Caco-2 (cell line): ENCODE measurements at regions not wholly inside any gene's neighbourhood (a gene's known extent, or its start where the extent isn't known, plus 50 kb on each side); places are given as distances from the start of the nearest gene placed in this dataset.
"Not testable (repeated sequence)": the region's sequence is repeated elsewhere in the genome, so short reads cannot be mapped to it uniquely, and the experiment has no call there.

Experiments
- BruUV-seq: library from RNA; stranded (reverse); fragments of 400-500 nt; replicated peaks from 2 replicates; lab custom pipeline; 2021; lab: Mats Ljungman, UMichigan
- CTCF ChIA-PET: fragments of 300-600 bp; sonication (Branson Sonifier 250); formaldehyde crosslinking; loops from one replicate; lab custom pipeline; 2022; ENCODE audit warnings: antibody characterized with exemption; lab: Charles Lee
- POLR2A ChIA-PET: fragments of 300-600 bp; sonication (Branson Sonifier 250); formaldehyde crosslinking; loops from one replicate; lab custom pipeline; 2022; ENCODE audit warnings: antibody characterized with exemption; lab: Charles Lee
- DNase-seq, 2 experiments: peaks; one replicate each; pipeline versions ENCODE4 v3.0.0 to v3.0.0-alpha.2; 2020 to 2022
- H3K27me3 ChIP-seq: replicated peaks from 2 replicates; pipeline ENCODE4 v1.6.0; 2011; ENCODE audit warnings: low read length; ENCODE audit not compliant: control insufficient read depth, insufficient read depth
- H3K36me3 ChIP-seq: 2 replicates; pipeline ENCODE4 v1.5.1; 2011; ENCODE audit warnings: low read length; ENCODE audit not compliant: control insufficient read depth, insufficient read depth
- H3K4me1 ChIP-seq: fragments of 250-450 bp; sonication (Bioruptor Pico); 2 replicates; pipeline ENCODE4 v1.5.1; 2020; ENCODE audit warnings: mild to moderate bottlenecking
- H3K4me3 ChIP-seq: 2 replicates; pipeline ENCODE4 v1.5.1; 2011; ENCODE audit warnings: low read depth, mild to moderate bottlenecking, control low read depth, low read length
- H3K9me3 ChIP-seq: fragments of 250-450 bp; sonication (Bioruptor Pico); 2 replicates; pipeline ENCODE4 v1.5.1; 2020; ENCODE audit warnings: mild to moderate bottlenecking, moderate library complexity
- H3K27ac Mint-ChIP-seq: one replicate; pipeline ENCODE4 v1.8.0; 2022; ENCODE audit warnings: mixed read lengths; ENCODE audit not compliant: unreplicated experiment
- H3K27me3 Mint-ChIP-seq: one replicate; pipeline ENCODE4 v1.8.0; 2022; ENCODE audit warnings: mixed read lengths; ENCODE audit not compliant: insufficient read depth, unreplicated experiment
- H3K36me3 Mint-ChIP-seq: one replicate; pipeline ENCODE4 v1.8.0; 2022; ENCODE audit warnings: mild to moderate bottlenecking, mixed read lengths; ENCODE audit not compliant: insufficient read depth, unreplicated experiment
- H3K4me1 Mint-ChIP-seq: one replicate; pipeline ENCODE4 v1.8.0; 2022; ENCODE audit warnings: low read depth, mixed read lengths; ENCODE audit not compliant: unreplicated experiment
- H3K4me3 Mint-ChIP-seq: one replicate; pipeline ENCODE4 v1.8.0; 2022; ENCODE audit warnings: mild to moderate bottlenecking, moderate library complexity, mixed read lengths; ENCODE audit not compliant: unreplicated experiment
- H3K9me3 Mint-ChIP-seq: one replicate; pipeline ENCODE4 v1.8.0; 2022; ENCODE audit warnings: mixed read lengths; ENCODE audit not compliant: unreplicated experiment
- intact Hi-C: fragments of 100-400 bp; cut with micrococcal nuclease; formaldehyde crosslinking; loops from one replicate; pipeline ENCODE4 v1.10.0; 2022; ENCODE audit not compliant: unreplicated experiment

- POLR2A ChIA-PET, H3K27ac Mint-ChIP-seq, H3K36me3 Mint-ChIP-seq, H3K4me1 Mint-ChIP-seq, H3K36me3 ChIP-seq, H3K27me3 Mint-ChIP-seq, intact Hi-C loops, H3K4me3 ChIP-seq, H3K9me3 ChIP-seq, BruUV-seq, H3K27me3 ChIP-seq, DNase-seq, H3K4me1 ChIP-seq, H3K9me3 Mint-ChIP-seq, H3K4me3 Mint-ChIP-seq, CTCF ChIA-PET: not testable (repeated sequence)
Measured at GRCh38 chr9:40196165-40196714, 840.8 kb downstream of the SPATA31A1 start.

GRCh38 chr9:40196803-40197202 lies 841.3 kb downstream of the SPATA31A1 start:
- H3K9me3 ChIP-seq, H3K27me3 Mint-ChIP-seq, H3K4me3 ChIP-seq, H3K27ac Mint-ChIP-seq, H3K36me3 ChIP-seq, H3K4me3 Mint-ChIP-seq, H3K4me1 Mint-ChIP-seq, H3K4me1 ChIP-seq, CTCF ChIA-PET, H3K9me3 Mint-ChIP-seq, POLR2A ChIA-PET, intact Hi-C loops, H3K36me3 Mint-ChIP-seq, H3K27me3 ChIP-seq, BruUV-seq, DNase-seq: not testable (repeated sequence)

- intact Hi-C loops, H3K4me1 ChIP-seq, POLR2A ChIA-PET, CTCF ChIA-PET, H3K36me3 ChIP-seq, H3K27me3 Mint-ChIP-seq, H3K4me1 Mint-ChIP-seq, H3K4me3 Mint-ChIP-seq, H3K36me3 Mint-ChIP-seq, DNase-seq, H3K27ac Mint-ChIP-seq, H3K27me3 ChIP-seq, H3K9me3 Mint-ChIP-seq, H3K9me3 ChIP-seq, BruUV-seq, H3K4me3 ChIP-seq: not testable (repeated sequence)
Measured at GRCh38 chr9:40221596-40222233, 866.2 kb downstream of the SPATA31A1 start.

- intact Hi-C loops, H3K36me3 Mint-ChIP-seq, H3K27ac Mint-ChIP-seq, H3K36me3 ChIP-seq, BruUV-seq, H3K4me3 Mint-ChIP-seq, H3K4me3 ChIP-seq, H3K9me3 Mint-ChIP-seq, H3K4me1 ChIP-seq, POLR2A ChIA-PET, CTCF ChIA-PET, H3K4me1 Mint-ChIP-seq, H3K27me3 Mint-ChIP-seq, DNase-seq, H3K9me3 ChIP-seq, H3K27me3 ChIP-seq: not testable (repeated sequence)
Measured at GRCh38 chr9:40222617-40223200, 867.2 kb downstream of the SPATA31A1 start.

GRCh38 chr9:40223353-40223752 lies 867.9 kb downstream of the SPATA31A1 start:
- H3K27me3 Mint-ChIP-seq, BruUV-seq, H3K36me3 Mint-ChIP-seq, H3K27me3 ChIP-seq, POLR2A ChIA-PET, H3K4me3 Mint-ChIP-seq, DNase-seq, H3K36me3 ChIP-seq, H3K9me3 Mint-ChIP-seq, H3K4me3 ChIP-seq, H3K27ac Mint-ChIP-seq, H3K4me1 ChIP-seq, H3K4me1 Mint-ChIP-seq, intact Hi-C loops, CTCF ChIA-PET, H3K9me3 ChIP-seq: not testable (repeated sequence)
